ENCODE measurements at regions not wholly inside any gene's neighbourhood (a gene's known extent, or its start where the extent isn't known, plus 50 kb on each side); places are given as distances from the start of the nearest gene placed in this dataset.

DNA sequence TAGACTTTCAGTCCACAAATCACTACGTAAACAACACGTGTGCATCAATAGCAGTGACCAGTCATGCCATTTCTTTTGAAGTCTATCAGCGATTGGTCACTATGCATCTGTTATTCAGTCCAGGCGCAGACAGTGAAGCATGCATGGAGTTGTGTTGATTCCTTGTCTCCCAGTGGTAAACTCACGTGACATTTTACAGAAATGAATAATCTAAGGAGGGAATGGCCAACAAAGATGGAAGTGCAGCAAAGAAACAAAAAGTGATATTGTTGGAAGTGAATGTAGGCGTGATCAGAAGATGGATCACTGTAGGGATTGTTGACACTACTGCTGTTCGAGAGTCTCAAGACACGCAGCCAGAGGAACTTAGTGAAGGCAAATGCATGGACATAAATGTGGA lies 317.8 kb upstream of the MGAT5 start:
- no peak overlapping the region for H2BK15ac ChIP-seq (ENCODE audit: low read length)
- no peaks in the 10 kb centered on the region for H3K9me3 ChIP-seq (replicated peaks in 1 of 2; ENCODE audit: control insufficient read depth in 2 of 2, insufficient read depth in 1 of 2, low read depth in 1 of 2, low read length in 2 of 2)
- H3K79me1 ChIP-seq (ENCODE audit: low read depth, low read length) = no peaks in the 10 kb centered on the region
- no CpG with 5 or more reads among the region's 8 CpGs for whole genome bisulfite sequencing, 2 donors (ENCODE audit: extremely low coverage in 2 of 2, insufficient read length in 2 of 2, insufficient replicate concordance in 1 of 2)
- H2BK12ac ChIP-seq (ENCODE audit: low read length) = no peak overlapping the region
- peaks cover 0 to 3% of the 10 kb centered on the region in 2 donors for H3K4me1 ChIP-seq (ENCODE audit: control insufficient read depth in 2 of 2, insufficient read depth in 1 of 2, low read depth in 1 of 2, low read length in 2 of 2)
- peaks cover 0 to 2% (median 0%) of the 10 kb centered on the region in 3 experiments for H3K27me3 ChIP-seq (ENCODE audit: control insufficient read depth in 3 of 3, insufficient read depth in 3 of 3, low read depth in 1 of 3, low read length in 3 of 3)
- H3K23ac ChIP-seq (ENCODE audit: low read depth, low read length, poor library complexity) = no peak overlapping the region
- no peak overlapping the region for H3K4ac ChIP-seq (ENCODE audit: low read length)
- H2BK5ac ChIP-seq (ENCODE audit: low read length) = no peak overlapping the region
- DNase-seq (ENCODE audit: low spot score) = no peak
- no peak overlapping the region for H3K18ac ChIP-seq (ENCODE audit: low read length)
- no peak overlapping the region for H2AFZ ChIP-seq (ENCODE audit: low read length)
- no peak overlapping the region for H4K8ac ChIP-seq (ENCODE audit: low read depth, low read length)
- H3K9ac ChIP-seq (ENCODE audit: low read depth, low read length, poor library complexity) = no peak overlapping the region
- H2AK5ac ChIP-seq (ENCODE audit: low read depth, low read length) = no peak overlapping the region
- H4K91ac ChIP-seq (ENCODE audit: low read depth, low read length, poor library complexity) = no peak overlapping the region
- H3K4me2 ChIP-seq (ENCODE audit: insufficient read depth, low read length, poor library complexity, severe bottlenecking) = no peak overlapping the region
- H3K27ac ChIP-seq (replicated peaks; ENCODE audit: low read length) = no peak overlapping the region
- no peak overlapping the region for H2BK120ac ChIP-seq (ENCODE audit: low read depth, low read length)
- H3K36me3 ChIP-seq (replicated peaks in 1 of 2; ENCODE audit: control insufficient read depth in 2 of 2, insufficient read depth in 2 of 2, low read length in 2 of 2) = no peaks in the 10 kb centered on the region
- H3K4me3 ChIP-seq (ENCODE audit: low read length in 2 of 2) = no peak overlapping the region
- no peak overlapping the region for H3K14ac ChIP-seq (ENCODE audit: low read length)

DNA sequence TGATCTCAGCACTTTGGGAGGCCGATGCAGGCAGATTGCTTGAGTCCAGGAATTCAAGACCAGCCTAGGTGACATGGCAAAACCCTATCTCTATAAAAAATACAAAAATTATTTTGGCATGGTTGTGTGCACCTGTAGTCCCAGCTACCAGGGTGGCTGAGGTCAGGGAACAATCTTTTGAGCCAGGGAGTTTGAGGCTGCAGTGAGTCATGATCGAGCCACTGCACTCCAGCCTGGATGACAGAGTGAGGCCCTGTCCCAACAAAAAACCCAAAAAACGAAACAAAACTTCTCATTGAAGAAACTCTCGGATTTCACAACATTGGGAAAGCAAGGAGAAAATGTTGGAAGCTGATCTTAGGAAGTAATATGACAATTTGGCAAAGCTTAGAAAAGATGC lies 317.3 kb upstream of the MGAT5 start:
- no peak overlapping the region for H3K9ac ChIP-seq (ENCODE audit: low read depth, low read length, poor library complexity)

DNA sequence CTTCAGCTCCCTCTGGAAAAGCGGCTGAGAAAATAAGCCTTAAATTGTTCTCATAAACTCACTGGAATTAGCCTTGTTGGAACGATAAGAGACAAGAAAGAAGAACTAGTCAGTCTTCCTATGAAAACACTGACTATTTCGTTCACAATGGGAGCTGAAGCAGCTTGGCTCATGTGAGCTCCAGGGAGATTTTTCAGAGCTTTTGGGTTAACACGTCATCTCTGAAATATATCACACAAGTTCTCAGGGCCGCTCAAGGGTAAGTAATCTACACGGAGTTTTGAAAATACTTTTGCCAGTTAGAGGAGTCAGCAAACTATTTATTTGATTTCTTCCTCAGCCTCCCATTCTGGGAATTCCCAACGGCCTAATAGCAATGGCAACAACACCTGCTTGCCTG lies 316.2 kb upstream of the MGAT5 start:
- no peak overlapping the region for H2BK120ac ChIP-seq (ENCODE audit: low read depth, low read length)
- H2BK15ac ChIP-seq (ENCODE audit: low read length) = no peak overlapping the region
- H2AFZ ChIP-seq (ENCODE audit: low read length) = no peak overlapping the region
- no peak overlapping the region for H3K27ac ChIP-seq (replicated peaks; ENCODE audit: low read length)
- no peak overlapping the region for H3K4ac ChIP-seq (ENCODE audit: low read length)
- H3K9ac ChIP-seq (ENCODE audit: low read depth, low read length, poor library complexity) = no peak overlapping the region
- no peak overlapping the region for H4K8ac ChIP-seq (ENCODE audit: low read depth, low read length)
- H2AK5ac ChIP-seq (ENCODE audit: low read depth, low read length) = no peak overlapping the region
- WGBS, 2 donors (ENCODE audit: extremely low coverage in 2 of 2, insufficient read length in 2 of 2, insufficient replicate concordance in 1 of 2) = no CpG with 5 or more reads among the region's 7 CpGs
- H3K36me3 ChIP-seq (replicated peaks in 1 of 2; ENCODE audit: control insufficient read depth in 2 of 2, insufficient read depth in 2 of 2, low read length in 2 of 2) = no peaks in the 10 kb centered on the region
- H2BK5ac ChIP-seq (ENCODE audit: low read length) = no peak overlapping the region
- no peak overlapping the region for H3K18ac ChIP-seq (ENCODE audit: low read length)
- H3K4me1 ChIP-seq (ENCODE audit: control insufficient read depth in 2 of 2, insufficient read depth in 1 of 2, low read depth in 1 of 2, low read length in 2 of 2) = peaks cover 0 to 12% of the 10 kb centered on the region in 2 donors
- H2BK12ac ChIP-seq (ENCODE audit: low read length) = no peak overlapping the region
- H4K91ac ChIP-seq (ENCODE audit: low read depth, low read length, poor library complexity) = no peak overlapping the region
- peaks cover 0 to 2% (median 0%) of the 10 kb centered on the region in 3 experiments for H3K27me3 ChIP-seq (ENCODE audit: control insufficient read depth in 3 of 3, insufficient read depth in 3 of 3, low read depth in 1 of 3, low read length in 3 of 3)
- DNase-seq (ENCODE audit: low spot score) = no peak
- no peak overlapping the region for H3K4me2 ChIP-seq (ENCODE audit: insufficient read depth, low read length, poor library complexity, severe bottlenecking)
- H3K79me1 ChIP-seq (ENCODE audit: low read depth, low read length) = no peaks in the 10 kb centered on the region
- no peak overlapping the region for H3K23ac ChIP-seq (ENCODE audit: low read depth, low read length, poor library complexity)
- H3K9me3 ChIP-seq (replicated peaks in 1 of 2; ENCODE audit: control insufficient read depth in 2 of 2, insufficient read depth in 1 of 2, low read depth in 1 of 2, low read length in 2 of 2) = no peaks in the 10 kb centered on the region
- H3K4me3 ChIP-seq (ENCODE audit: low read length in 2 of 2) = no peak overlapping the region
- H3K14ac ChIP-seq (ENCODE audit: low read length) = no peak overlapping the region

More for the DNA sequence above, 317.3 kb upstream of the MGAT5 start:
- Histone ChIP-seq H2AFZ (ENCODE audit: low read length) (no peak overlapping the region), H4K91ac (ENCODE audit: low read depth, low read length, poor library complexity) (no peak overlapping the region), H3K23ac (ENCODE audit: low read depth, low read length, poor library complexity) (no peak overlapping the region), H3K4me2 (ENCODE audit: insufficient read depth, low read length, poor library complexity, severe bottlenecking) (no peak overlapping the region), H3K27ac (replicated peaks; ENCODE audit: low read length) (no peak overlapping the region), H3K79me1 (ENCODE audit: low read depth, low read length) (no peaks in the 10 kb centered on the region), H3K9me3 (replicated peaks in 1 of 2; ENCODE audit: control insufficient read depth in 2 of 2, insufficient read depth in 1 of 2, low read depth in 1 of 2, low read length in 2 of 2) (no peaks in the 10 kb centered on the region), H3K4ac (ENCODE audit: low read length) (no peak overlapping the region), H3K36me3 (replicated peaks in 1 of 2; ENCODE audit: control insufficient read depth in 2 of 2, insufficient read depth in 2 of 2, low read length in 2 of 2) (no peaks in the 10 kb centered on the region), H2BK120ac (ENCODE audit: low read depth, low read length) (no peak overlapping the region), H3K4me3 (ENCODE audit: low read length in 2 of 2) (no peak overlapping the region), H3K18ac (ENCODE audit: low read length) (no peak overlapping the region), H2BK12ac (ENCODE audit: low read length) (no peak overlapping the region), H3K4me1 (ENCODE audit: control insufficient read depth in 2 of 2, insufficient read depth in 1 of 2, low read depth in 1 of 2, low read length in 2 of 2) (peaks cover 0 to 6% of the 10 kb centered on the region in 2 donors), H4K8ac (ENCODE audit: low read depth, low read length) (no peak overlapping the region), H3K14ac (ENCODE audit: low read length) (no peak overlapping the region), H2AK5ac (ENCODE audit: low read depth, low read length) (no peak overlapping the region), H2BK5ac (ENCODE audit: low read length) (no peak overlapping the region), H2BK15ac (ENCODE audit: low read length) (no peak overlapping the region), H3K27me3 (ENCODE audit: control insufficient read depth in 3 of 3, insufficient read depth in 3 of 3, low read depth in 1 of 3, low read length in 3 of 3) (peaks cover 0 to 2% (median 0%) of the 10 kb centered on the region in 3 experiments)
- WGBS, 2 donors (ENCODE audit: extremely low coverage in 2 of 2, insufficient read length in 2 of 2, insufficient replicate concordance in 1 of 2) = no CpG with 5 or more reads among the region's 4 CpGs
- no peak for DNase-seq (ENCODE audit: low spot score)

DNA sequence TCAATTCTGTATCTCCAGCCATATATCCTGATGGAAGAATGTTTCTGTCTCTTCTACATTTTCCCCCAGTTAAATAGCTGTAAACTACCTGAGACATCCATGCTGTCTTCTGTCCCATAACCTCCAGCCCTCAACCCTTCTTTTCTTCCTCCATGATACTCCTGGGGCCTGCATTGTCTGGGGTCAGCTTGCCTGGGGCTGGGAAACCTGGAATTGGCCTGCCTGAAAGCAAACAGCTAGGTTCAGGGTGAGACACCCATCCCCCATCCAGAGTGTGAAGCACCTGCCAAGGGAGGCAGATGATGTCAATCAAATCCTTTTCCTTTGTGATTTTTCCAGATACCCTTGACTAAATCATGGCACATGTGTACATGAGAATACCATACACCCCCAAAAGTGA lies 313.7 kb upstream of the MGAT5 start:
- Histone ChIP-seq H2AFZ (ENCODE audit: low read length) (no peak overlapping the region), H2BK120ac (ENCODE audit: low read depth, low read length) (no peak overlapping the region), H4K91ac (ENCODE audit: low read depth, low read length, poor library complexity) (no peak overlapping the region), H3K4me2 (ENCODE audit: insufficient read depth, low read length, poor library complexity, severe bottlenecking) (no peak overlapping the region), H3K27ac (replicated peaks; ENCODE audit: low read length) (no peak overlapping the region), H3K79me1 (ENCODE audit: low read depth, low read length) (no peaks in the 10 kb centered on the region), H3K4me3 (ENCODE audit: low read length in 2 of 2) (no peak overlapping the region), H3K36me3 (replicated peaks in 1 of 2; ENCODE audit: control insufficient read depth in 2 of 2, insufficient read depth in 2 of 2, low read length in 2 of 2) (no peaks in the 10 kb centered on the region), H3K23ac (ENCODE audit: low read depth, low read length, poor library complexity) (no peak overlapping the region), H3K14ac (ENCODE audit: low read length) (no peak overlapping the region), H2BK5ac (ENCODE audit: low read length) (no peak overlapping the region), H2BK15ac (ENCODE audit: low read length) (no peak overlapping the region), H3K27me3 (ENCODE audit: control insufficient read depth in 3 of 3, insufficient read depth in 3 of 3, low read depth in 1 of 3, low read length in 3 of 3) (peaks cover 0 to 2% (median 0%) of the 10 kb centered on the region in 3 experiments), H3K18ac (ENCODE audit: low read length) (no peak overlapping the region), H4K8ac (ENCODE audit: low read depth, low read length) (no peak overlapping the region), H3K4me1 (ENCODE audit: control insufficient read depth in 2 of 2, insufficient read depth in 1 of 2, low read depth in 1 of 2, low read length in 2 of 2) (peaks cover 0 to 12% of the 10 kb centered on the region in 2 donors), H2AK5ac (ENCODE audit: low read depth, low read length) (no peak overlapping the region), H2BK12ac (ENCODE audit: low read length) (no peak overlapping the region), H3K9me3 (replicated peaks in 1 of 2; ENCODE audit: control insufficient read depth in 2 of 2, insufficient read depth in 1 of 2, low read depth in 1 of 2, low read length in 2 of 2) (no peaks in the 10 kb centered on the region), H3K4ac (ENCODE audit: low read length) (no peak overlapping the region), H3K9ac (ENCODE audit: low read depth, low read length, poor library complexity) (no peak overlapping the region)
- DNase-seq (ENCODE audit: low spot score) = no peak

All from neuronal stem cell (in vitro differentiated cells).